NCI-H1105 treated with DMSO at 0.1 percent for 48 hours (cell line): ENCODE measurements at regions not wholly inside any gene's neighbourhood (a gene's known extent, or its start where the extent isn't known, plus 50 kb on each side); places are given as distances from the start of the nearest gene placed in this dataset.
A peak's percentile ranks its signal among the peaks of the same experiment; 100 is the strongest.

Source experiments
- DNase-seq: peaks from one replicate; lab custom pipeline; 2025; lab: John Stamatoyannopoulos, UW

DNA sequence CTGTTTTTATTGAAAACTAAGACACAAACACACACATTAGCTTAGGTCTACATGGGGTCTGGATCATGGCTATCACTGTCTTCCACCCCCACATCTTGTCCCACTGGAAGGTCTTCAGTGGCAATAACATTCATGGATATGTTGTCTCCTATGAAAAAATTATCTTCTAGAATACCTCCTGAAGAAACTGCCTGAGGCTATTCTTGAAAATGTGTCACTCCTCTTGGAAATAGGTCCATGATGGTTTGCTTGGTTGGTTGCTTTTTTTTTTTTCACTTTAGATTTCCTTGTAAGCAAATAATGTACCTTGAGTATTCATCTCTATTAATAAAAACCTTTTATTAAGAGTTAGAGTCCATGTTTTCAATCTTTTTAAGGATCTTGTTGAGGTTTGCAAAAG is 195.3 kb upstream of the PDE5A start:
- no peak for DNase-seq

DNA sequence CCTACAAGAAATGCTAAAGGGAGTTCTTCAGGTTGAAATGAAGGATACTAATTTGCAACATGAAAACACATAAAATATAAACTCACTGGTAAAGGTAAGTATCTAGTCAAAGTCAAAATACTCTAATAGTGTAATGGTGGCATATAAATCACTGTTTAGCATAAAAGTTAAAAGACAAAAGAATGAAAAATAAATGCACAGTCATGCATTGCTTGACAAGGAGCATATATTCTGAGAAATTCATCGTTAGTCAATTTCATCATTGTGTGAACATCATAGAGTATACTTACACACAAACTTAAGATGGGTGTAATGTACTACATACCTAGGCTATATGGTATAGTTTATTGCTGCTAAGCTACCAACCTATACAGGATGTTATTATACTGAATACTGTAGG is 194.4 kb upstream of the PDE5A start:
- DNase-seq = no peak

DNA sequence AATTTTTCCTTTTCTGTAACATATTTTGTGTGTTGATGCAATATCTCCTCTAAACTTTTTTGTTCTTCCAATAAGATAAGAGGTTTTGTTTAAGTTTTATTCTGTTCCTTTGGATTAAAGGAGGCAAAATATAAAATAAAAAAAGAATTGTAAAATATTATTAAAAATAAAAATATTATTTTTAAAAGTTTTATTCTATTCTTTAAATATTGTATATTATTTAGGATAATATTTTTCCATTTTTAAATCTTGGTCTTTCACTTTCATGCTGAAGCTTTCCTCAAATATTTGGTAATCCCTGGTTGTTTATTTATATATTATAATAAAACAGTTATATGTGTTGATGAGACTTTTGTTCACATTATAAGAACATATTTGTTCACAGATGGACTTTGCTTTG is 187.9 kb upstream of the PDE5A start:
- no peak for DNase-seq

DNA sequence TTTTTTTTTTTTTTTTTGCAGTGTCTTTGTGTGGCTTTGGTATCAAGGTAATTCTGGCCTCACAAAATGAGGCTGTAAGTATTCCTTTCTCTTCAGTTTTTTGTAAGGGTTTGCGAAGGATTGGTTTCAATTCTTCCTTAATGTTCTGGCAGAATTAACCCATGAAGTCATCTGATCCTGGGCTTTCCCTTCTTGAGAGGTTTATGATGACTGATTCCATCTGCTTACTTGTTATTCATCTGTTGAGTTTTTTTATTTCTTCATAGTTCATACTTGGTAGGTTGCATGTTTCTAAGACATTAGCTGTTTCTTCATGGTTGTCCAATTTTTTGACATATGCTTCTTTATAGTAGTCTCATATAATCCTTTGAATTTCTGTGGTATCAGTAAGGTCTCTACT is 181.4 kb upstream of the PDE5A start:
- DNase-seq = no peak

DNA sequence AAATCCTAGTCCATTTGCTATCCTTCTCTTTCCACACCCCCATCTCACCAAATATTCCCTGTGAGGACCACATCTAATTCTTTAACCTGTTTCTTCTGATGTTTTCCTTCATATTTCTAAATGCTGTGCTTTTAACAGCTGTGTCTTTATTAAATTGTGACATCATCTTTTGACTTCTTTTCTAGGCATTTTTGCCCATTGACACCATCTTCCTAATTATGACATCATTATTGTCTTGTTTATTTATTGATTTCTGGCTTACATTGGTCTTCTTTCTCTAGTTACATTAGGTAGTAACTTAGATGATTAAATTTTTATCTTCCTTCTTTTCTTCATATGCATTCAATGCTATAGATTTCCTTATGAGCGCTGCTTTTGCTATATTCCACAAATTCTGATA is 175.8 kb upstream of the PDE5A start:
- DNase-seq = no peak

DNA sequence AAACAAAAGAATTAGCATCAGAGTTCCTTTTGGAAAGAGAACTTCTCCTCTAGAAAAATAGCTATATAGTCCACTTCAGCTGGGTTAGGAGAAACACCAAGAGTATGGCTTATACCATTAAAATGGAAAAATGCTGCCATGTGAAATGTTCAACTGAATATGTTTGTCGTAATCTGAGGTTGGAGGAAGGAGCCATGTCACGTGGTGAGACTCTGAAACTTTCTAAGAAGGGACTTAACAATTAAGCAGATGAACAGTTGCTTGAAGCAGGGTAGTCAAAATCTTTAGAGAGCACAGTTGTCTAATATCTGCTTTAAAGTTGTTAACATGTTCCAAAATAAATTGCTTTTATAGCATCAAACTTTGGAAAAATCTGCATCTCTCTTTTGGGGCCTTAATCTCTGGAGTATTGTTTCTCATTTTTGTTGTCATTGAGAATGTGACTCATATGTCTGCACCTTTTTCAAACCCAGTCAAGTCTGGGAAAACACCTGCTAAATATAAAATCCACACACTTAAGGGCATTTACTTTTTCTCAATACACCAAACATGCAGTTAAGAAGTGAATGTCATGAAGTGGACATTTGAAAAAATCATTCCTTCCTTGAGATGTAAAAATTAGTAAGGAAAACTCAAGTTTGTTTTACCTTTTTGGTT is 168.8 kb upstream of the PDE5A start:
- DNase-seq = no peak

DNA sequence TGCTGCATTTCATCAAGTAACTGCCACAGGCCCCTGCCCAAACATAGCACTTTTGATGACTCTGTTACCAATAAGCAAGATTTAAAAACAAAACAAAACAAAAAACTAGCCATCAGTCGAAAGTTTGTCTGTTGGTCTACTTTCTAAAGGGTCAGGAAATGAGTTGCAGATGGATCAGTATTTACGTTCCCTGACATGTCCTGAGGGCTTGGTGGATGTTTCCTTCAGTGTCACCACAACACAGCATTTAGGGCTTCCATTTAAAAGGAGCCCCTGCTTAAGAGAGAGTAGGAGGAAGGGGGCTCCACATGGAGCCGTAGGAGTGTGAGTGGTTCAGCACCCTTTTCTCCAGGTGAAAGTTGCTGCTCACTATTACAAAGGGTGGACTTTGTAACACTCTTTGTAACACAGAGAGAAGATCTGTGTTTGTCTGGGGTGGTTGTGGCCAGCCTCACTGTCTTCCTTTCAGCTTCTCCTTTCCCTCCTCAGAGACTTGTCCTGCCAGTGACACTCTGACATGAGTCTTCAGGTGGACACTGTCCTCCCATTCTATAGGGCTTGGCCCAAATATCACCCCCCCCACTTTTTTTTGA is 167.5 kb upstream of the PDE5A start:
- no peak for DNase-seq

DNA sequence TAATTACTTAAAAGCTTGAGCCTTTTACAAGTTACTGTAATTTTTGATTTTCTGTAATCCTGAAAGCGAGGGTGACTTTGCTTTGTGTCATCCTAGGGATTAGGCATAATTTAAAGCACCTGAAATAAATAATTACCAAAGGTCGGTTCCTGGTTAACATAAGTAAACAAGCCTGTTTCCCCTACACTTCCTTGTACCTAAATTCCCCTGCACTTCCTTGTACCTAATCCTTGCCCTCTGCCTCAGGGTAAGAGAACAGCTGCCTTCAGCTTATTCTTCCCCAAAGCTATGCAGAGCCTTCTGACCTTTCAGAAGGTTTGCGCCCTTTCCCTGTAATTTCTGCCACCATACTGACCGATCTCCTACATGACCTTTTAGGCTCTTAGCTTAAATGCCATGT is 166.1 kb upstream of the PDE5A start:
- DNase-seq = no peak

DNA sequence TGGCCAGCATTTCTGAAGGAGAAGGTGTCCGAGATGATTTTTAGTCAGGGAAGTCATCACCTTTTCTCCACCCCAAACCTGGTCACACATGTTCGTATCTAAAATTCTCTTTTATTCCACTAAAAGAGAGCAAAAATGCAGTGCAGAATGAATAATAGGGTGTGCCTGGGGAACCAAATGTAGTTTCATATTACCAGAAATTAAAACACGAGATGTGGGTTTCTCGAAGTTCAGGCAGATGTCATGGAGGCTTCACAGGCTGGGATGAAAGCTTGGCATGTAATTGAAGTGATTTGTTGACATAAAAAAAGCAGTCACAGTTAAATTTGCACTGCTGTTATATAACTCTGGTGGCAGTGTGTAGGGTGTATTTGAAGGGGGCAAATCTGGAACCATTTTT is 165.5 kb upstream of the PDE5A start:
- DNase-seq = no peak

DNA sequence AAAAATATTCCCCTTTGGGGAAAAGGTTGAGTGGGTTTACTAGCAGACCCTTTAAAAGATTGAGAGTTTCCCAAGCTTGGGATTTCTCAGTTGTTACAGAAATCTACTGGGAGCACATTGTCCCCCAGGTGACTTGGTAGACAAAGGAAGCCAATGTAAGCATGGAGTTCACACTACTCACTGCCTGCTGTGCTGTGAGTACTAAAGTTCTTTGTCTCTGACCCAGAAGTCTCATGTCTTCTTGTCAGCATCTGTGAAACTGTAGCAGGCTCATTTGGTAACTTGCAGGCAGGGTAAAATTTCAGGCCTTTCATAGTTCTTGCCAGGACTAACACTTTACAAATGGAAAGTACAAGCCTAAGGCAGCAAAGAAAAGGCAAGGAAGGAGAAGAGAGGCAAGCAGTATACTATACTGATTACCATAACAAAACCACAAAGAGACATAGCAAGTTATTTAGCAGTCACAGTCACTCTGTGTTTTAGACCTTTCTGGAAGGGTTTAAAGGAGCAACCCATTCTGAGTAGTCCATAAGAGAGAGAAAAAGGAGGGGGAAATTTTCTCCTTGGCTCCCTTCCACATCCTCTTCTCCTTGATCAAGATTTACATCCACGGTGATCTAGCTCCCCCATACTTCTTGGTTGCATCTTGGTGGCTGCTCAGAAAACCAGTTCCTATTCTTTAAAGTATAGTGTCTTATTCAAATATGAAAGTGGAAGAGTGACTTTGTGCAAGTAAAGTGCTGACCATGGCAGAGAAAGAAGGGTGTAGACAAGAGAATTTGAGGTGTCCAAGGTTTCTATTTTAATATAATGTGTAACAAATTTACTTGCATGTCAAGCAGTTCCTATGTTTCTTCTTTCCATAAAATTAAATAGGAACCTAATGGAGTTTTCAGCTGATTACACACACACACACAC is 160.0 kb upstream of the PDE5A start:
- DNase-seq = no peak

DNA sequence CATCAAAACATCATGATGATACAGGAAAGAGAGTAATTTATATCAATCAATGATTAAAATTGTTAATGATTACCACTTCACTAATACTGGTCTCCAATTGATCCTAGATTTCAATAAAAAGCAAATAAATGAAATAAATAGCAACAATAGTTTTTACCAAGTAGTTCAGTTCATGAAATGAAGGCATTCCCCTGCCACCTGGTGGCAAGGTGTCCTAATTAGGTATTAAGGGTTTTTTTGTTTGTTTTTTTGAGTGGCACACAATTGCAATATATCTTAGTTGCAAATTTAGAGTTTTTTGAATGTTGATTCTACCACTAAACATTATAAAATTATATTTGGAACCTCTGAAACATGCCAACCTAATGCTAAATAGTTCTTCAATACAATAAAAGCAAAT is 157.4 kb upstream of the PDE5A start:
- DNase-seq = peak; percentile 3

DNA sequence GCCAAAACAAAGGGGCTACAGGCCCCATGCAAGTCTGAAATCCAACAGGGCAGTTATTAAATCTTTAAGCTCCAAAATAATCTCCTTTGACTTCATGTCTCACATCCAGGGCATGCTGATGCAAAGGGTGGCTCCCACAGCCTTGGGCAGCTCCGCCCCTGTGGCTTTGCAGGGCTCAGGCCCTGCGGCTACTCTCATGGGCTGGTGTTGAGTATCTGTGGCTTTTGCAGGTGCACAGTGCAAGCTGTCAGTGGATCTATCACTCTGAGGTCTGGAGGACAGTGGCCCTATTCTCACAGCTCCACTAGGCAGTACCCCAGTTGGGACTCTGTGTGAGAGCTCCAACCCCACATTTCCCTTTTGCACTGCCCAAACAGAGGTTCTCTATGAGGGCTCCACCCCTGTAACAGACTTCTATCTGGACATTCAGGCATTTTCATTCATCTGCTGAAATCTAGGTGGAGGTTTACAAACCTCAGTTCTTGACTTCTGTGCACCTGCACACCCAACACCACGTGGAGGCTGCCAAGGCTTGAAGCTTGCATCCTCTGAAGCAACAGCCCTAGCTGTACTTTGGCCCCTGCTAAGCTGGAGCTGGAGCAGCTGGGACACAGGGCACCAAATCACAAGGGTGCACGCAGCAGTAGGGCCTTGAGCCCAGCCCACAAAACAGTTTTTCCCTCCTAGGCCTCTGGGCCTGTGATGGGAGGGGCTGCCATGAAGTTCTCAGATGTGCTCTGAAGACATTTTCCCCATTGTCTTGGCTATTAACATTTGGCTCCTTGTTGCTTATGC is 154.8 kb upstream of the PDE5A start:
- DNase-seq = no peak

DNA sequence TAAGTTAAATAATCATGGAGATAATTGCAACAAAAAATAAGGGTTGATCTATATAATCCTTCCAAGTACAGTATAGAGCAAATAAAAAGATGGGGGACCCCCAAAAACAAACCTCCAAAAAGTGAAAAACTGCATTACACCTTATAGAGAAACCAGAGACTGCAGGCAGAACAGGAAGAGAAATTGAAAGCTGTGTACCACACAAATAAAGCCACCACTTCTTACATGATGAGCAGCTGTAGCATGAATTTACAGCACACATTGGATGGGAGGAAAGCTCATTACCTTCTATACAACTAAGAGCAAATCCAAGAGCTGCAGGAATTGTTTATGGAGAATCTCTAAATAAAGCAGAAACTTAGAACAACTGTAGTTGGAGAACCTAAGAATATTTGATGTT is 152.4 kb upstream of the PDE5A start:
- no peak for DNase-seq

DNA sequence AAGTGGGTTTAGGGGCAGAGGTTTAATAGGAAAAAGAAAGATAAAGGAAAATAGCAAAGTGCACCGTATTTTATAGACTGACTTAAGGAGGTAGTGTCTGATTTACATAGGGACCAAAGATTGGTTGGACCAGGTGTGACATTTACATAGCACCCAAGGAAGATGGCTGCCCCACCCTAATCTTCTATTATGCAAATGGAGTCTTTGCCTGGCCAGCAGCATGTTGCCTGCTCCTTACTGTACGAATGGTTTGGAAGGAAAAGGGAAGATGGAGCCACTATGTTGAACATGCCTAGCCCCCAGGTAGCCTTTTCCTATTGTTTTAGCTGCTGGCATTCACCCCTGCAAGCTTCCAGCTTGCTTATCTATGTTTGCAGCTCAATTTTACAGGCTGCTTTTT is 146.2 kb upstream of the PDE5A start:
- DNase-seq = no peak

DNA sequence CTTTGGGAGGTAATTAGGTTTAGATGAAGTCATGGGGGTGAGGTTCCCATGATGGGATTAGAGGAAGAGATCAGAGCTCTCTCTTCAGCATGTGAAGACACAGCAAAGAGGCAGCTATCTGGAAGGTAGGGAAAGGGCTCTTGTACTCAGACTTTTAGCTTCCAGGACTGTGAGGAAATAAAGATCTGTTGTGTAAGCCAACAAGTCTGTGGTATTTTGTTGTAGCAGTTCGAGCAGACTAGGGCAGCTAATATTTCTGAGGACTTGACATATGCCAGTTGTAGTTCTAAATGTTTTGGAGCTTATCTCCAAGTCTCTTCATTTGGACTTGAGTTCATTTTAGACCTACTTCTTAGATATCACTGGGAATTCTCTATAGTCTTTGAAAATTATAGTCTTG is 137.3 kb upstream of the PDE5A start:
- DNase-seq = no peak

DNA sequence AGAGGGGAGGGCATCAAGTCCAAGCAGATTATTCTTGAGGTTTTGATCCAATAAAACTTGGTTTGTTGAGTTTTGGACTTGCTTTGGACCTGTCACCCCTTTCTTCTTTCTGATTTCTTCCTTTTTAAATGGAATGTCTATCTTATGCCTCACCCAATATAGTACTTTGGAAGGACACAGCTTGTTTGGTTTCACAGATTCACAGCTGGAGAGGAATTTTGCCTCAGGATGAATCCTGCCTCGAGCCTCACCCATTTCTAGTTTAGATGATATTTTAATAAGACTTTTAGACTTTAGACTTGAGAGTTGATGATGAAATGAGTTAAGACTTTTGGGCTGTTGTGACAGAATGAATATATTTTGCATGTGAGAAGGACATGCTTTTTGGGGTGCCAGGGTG is 136.9 kb upstream of the PDE5A start:
- no peak for DNase-seq

DNA sequence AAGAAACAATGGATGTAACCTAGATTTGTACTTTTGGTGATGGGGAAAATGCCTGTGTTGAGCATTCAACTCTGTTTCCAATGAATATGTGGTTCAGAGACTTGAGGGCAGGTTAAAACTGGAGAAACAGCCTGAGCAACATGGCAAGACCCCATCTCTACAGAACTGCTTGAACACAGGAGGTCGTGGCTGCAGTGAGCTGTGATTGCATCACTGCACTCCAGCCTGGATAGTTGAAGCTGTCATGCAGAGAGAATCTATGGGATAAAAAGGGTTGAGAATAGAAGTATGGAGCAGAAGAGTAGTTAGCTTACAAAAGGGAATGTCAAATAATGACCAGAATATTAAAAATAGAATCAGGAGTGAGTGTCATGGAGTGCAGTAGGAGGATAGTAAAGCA is 134.8 kb upstream of the PDE5A start:
- no peak for DNase-seq

DNA sequence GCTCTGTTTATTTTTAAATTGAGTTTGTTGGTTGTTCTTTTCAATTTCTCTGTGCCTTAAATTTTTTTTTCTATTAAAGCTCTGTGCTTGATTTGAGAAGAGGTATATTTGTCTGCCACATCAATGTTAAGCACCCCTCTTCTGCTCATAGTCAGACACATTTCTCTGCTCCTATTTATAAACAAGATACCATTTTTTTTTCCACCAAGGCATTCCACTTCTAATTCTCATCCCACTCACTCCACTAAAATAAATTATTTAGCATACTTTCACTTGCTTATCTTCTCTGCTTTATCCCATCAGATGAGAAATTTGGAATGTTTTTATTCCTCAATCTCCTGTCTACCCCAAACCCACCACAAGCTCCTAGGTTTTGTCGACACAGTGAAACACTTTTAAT is 127.0 kb upstream of the PDE5A start:
- no peak for DNase-seq

DNA sequence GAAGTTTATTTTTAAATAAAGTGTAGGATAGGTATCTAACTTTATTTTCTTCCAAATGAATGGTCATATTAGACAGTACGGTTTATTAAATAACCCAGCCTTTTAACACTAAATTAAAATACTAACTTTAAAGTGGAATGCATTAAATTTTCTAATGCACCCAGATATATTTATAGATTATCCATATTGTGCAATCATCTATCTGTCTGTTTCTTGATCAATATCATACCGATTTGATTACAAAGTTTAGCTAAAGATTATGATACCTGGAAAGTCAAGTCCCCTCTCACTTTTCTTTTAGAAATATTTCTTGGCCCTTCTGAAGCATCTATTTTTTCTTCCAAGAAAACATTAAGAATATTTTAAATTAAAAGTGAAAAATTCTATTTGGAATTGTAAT is 124.3 kb upstream of the PDE5A start:
- no peak for DNase-seq

DNA sequence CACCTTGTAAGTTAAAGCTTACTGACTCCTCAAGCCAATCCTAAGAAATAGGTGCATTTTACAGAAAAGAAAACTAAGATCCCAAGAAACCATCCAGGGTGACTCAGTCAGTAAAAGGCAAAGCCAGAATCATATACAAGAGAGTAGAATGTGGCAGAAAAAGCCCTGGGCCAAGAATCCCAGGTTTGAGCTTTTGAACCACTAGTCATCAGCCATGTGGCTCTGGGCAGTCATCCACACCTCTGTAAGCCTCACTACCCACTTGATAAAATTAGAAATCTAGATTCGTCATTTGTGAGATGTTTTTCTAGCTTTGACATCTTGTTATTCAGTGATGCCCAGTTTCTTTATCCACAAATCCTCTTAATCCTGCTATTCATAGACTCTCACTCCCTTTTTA is 122.2 kb upstream of the PDE5A start:
- no peak for DNase-seq

DNA sequence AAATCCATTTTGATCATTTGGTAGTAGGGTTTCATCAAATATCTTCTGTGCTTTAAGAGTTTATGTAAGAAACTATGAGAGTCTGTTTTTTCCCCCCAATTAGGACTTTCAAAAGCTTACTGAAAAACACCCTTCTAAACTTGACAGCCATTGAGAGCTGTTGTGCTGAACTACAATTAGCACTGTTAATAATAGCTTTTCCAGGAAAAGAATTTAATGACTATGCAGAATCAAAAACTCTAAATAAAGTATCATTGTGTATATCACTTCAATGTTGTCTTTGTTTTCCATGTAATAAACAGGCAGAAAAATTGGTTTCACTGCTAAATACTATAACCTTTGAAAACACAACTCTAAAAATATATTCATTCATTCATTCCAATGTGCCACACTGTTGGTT is 121.4 kb upstream of the PDE5A start:
- no peak for DNase-seq

DNA sequence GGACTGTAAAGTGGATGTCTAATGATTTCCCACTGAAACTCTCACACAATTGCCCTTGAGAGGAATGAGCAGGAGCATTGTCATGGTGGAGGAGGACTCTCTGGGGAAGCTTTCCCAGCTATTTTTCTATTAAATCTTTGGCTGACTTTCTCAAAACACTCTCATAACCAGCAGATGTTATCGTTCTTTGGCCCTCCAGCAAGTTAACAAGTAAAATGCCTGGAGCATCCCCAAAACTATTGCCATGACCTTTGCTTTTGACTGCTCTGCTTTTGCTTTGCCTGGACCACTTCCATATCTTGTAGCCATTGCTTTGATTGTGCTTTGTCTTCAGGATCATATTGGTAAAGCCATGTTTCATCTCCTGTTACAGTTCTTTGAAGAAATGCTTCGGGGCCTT is 120.2 kb upstream of the PDE5A start:
- DNase-seq = no peak

DNA sequence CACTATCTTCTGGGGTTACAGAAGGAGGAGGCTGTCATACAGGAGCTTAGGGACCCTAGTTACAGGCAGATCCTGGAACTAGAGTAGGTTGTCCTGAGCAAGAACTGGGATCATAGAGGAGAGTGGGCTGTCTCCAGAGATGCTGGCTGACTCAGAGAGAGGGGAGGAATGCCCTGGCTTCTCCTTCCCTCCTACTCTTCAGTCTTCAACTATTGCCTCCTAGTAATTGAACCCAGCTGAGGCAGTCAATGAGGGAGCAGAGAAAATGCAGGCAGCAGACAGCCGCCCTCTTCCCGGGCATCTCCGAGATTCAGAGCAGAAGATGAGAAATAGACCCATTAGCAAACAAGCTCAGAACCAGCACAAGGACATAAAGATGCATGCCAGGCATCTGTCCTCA is 118.3 kb upstream of the PDE5A start:
- DNase-seq = no peak
